Right ventricle myocardium superior (tissue), 1 donor: ENCODE measurements at regions not wholly inside any gene's neighbourhood (a gene's known extent, or its start where the extent isn't known, plus 50 kb on each side); places are given as distances from the start of the nearest gene placed in this dataset.

ENCODE experiments used
- ATAC-seq: fragments of 200-7000 bp; cut with Tn5 transposase; one replicate; pipeline ENCODE4 v1.9.1; 2020; ENCODE audit warnings: mild to moderate bottlenecking; ENCODE audit not compliant: poor library complexity
- DNase-seq: peaks from one replicate; pipeline ENCODE4 v3.0.0-alpha.2; 2020
- intact Hi-C: fragments of 100-400 bp; cut with DNase I; formaldehyde crosslinking; loops from one replicate; pipeline ENCODE4 v1.11.2; 2022
- donor health status: DM: no; HTN: yes; CAD: no; lungs with severe emphysema.

GRCh38 chr9:13958672-13959071 lies 355.3 kb downstream of the NFIB start:
- ATAC-seq (no peak), DNase-seq (no peak)
- intact Hi-C loops: no loop called here

GRCh38 chr9:13957089-13957488 lies 356.9 kb downstream of the NFIB start:
- intact Hi-C loops: no loop called here
- peak; percentile 31 for ATAC-seq
- no peak for DNase-seq

- intact Hi-C loops: no loop called here
- ATAC-seq: no peak
Measured at GRCh38 chr9:13956107-13956506, 357.8 kb downstream of the NFIB start.

GRCh38 chr9:13952906-13953305 lies 361.0 kb downstream of the NFIB start:
- intact Hi-C loops: no loop called here
- no peak for DNase-seq
- no peak for ATAC-seq

More at GRCh38 chr9:13956107-13956506, 357.8 kb downstream of the NFIB start:
- DNase-seq: no peak

- ATAC-seq (no peak), DNase-seq (no peak)
- intact Hi-C loops: no loop called here
Measured at GRCh38 chr9:13948037-13948436, 365.9 kb downstream of the NFIB start.

- ATAC-seq (no peak), DNase-seq (no peak)
- intact Hi-C loops: no loop called here
Measured at GRCh38 chr9:13943176-13943575, 370.8 kb downstream of the NFIB start.

- peak; percentile 57 for ATAC-seq
- intact Hi-C loops: no loop called here
- no peak for DNase-seq
Measured at GRCh38 chr9:13942695-13943094, 371.2 kb downstream of the NFIB start.

GRCh38 chr9:13942201-13942600 lies 371.7 kb downstream of the NFIB start:
- ATAC-seq (no peak), DNase-seq (no peak)
- intact Hi-C loops: no loop called here

GRCh38 chr9:13941714-13942113 lies 372.2 kb downstream of the NFIB start:
- no peak for ATAC-seq
- intact Hi-C loops: no loop called here
- DNase-seq: no peak

GRCh38 chr9:13939701-13940490 lies 374.0 kb downstream of the NFIB start:
- no peak for ATAC-seq
- no peak for DNase-seq
- intact Hi-C loops: no loop called here

GRCh38 chr9:13939134-13939533 lies 374.8 kb downstream of the NFIB start:
- ATAC-seq: peak; percentile 74
- intact Hi-C loops: no loop called here
- no peak for DNase-seq

GRCh38 chr9:13934416-13934815 lies 379.5 kb downstream of the NFIB start:
- DNase-seq (no peak), ATAC-seq (no peak)
- intact Hi-C loops: no loop called here

- DNase-seq (no peak), ATAC-seq (peak; percentile 57)
- intact Hi-C loops: no loop called here
Measured at GRCh38 chr9:13933268-13933656, 380.7 kb downstream of the NFIB start.

- DNase-seq (no peak), ATAC-seq (peak; percentile 68)
- intact Hi-C loops: no loop called here
Measured at GRCh38 chr9:13932528-13933267, 381.2 kb downstream of the NFIB start.

GRCh38 chr9:13929013-13929412 lies 384.9 kb downstream of the NFIB start:
- intact Hi-C loops: loop anchor here (10.0 kb wide), 1 partner anchor 54 kb away; no protein-coding TSS in a partner anchor
- no peak for DNase-seq
- no peak for ATAC-seq

GRCh38 chr9:13923381-13923780 lies 390.6 kb downstream of the NFIB start:
- ATAC-seq (no peak), DNase-seq (no peak)
- intact Hi-C loops: loop anchor here (10.0 kb wide), 1 partner anchor 49 kb away; no protein-coding TSS in a partner anchor

GRCh38 chr9:13920557-13920956 lies 393.4 kb downstream of the NFIB start:
- intact Hi-C loops: loop anchor here (10.0 kb wide), 1 partner anchor 46 kb away; no protein-coding TSS in a partner anchor
- DNase-seq (no peak), ATAC-seq (no peak)

- DNase-seq (no peak), ATAC-seq (no peak)
- intact Hi-C loops: loop anchor here (10.0 kb wide), 2 partner anchors 95 to 105 kb away; no protein-coding TSS in a partner anchor
Measured at GRCh38 chr9:13919401-13919800, 394.5 kb downstream of the NFIB start.

GRCh38 chr9:13917534-13917933 lies 396.4 kb downstream of the NFIB start:
- no peak for ATAC-seq
- DNase-seq: no peak
- intact Hi-C loops: loop anchor here (10.0 kb wide), 2 partner anchors 97 to 103 kb away; no protein-coding TSS in a partner anchor
